Hepatocyte (in vitro differentiated cells): ENCODE measurements at regions not wholly inside any gene's neighbourhood (a gene's known extent, or its start where the extent isn't known, plus 50 kb on each side); places are given as distances from the start of the nearest gene placed in this dataset.

Source experiments
- DNase-seq: peaks from one replicate; pipeline ENCODE4 v3.0.0-alpha.2; 2016; ENCODE audit warnings: low spot score
- H2AFZ ChIP-seq: fragments of 200-600 bp; sonication (generic); 2 replicates; pipeline ENCODE4 v1.6.0; 2016; ENCODE audit warnings: antibody characterized with exemption, mild to moderate bottlenecking
- H3K27ac ChIP-seq: fragments of 200-600 bp; sonication (generic); 2 replicates; pipeline ENCODE4 v1.5.1; 2016; ENCODE audit warnings: mild to moderate bottlenecking
- H3K27me3 ChIP-seq: fragments of 200-600 bp; sonication (generic); 2 replicates; pipeline ENCODE4 v1.6.1; 2016
- H3K36me3 ChIP-seq: fragments of 200-600 bp; sonication (generic); replicated peaks from 2 replicates; pipeline ENCODE4 v1.5.1; 2016; ENCODE audit warnings: low read depth; ENCODE audit not compliant: insufficient read depth
- H3K4me1 ChIP-seq: fragments of 200-600 bp; sonication (generic); 2 replicates; pipeline ENCODE4 v1.5.1; 2016; ENCODE audit warnings: mild to moderate bottlenecking, moderate library complexity; ENCODE audit not compliant: insufficient read depth
- H3K4me2 ChIP-seq: fragments of 200-600 bp; sonication (generic); 2 replicates; pipeline ENCODE4 v1.6.0; 2016
- H3K4me3 ChIP-seq: fragments of 200-600 bp; sonication (generic); 2 replicates; pipeline ENCODE4 v1.5.1; 2016; ENCODE audit warnings: mild to moderate bottlenecking
- H3K79me2 ChIP-seq: fragments of 200-600 bp; sonication (generic); 2 replicates; pipeline ENCODE4 v1.6.0; 2017; ENCODE audit warnings: mild to moderate bottlenecking
- H3K9me2 ChIP-seq: fragments of 200-600 bp; sonication (generic); replicated peaks from 2 replicates; pipeline ENCODE4 v1.6.0; 2017; ENCODE audit warnings: mild to moderate bottlenecking; ENCODE audit not compliant: insufficient read depth
- H3K9me3 ChIP-seq: fragments of 200-600 bp; sonication (generic); 2 replicates; pipeline ENCODE4 v1.5.1; 2016; ENCODE audit warnings: low read depth, mild to moderate bottlenecking
- H4K20me1 ChIP-seq: fragments of 200-600 bp; sonication (generic); 2 replicates; pipeline ENCODE4 v1.6.0; 2016; ENCODE audit warnings: mild to moderate bottlenecking; ENCODE audit not compliant: insufficient read depth, poor library complexity, severe bottlenecking
- CTCF ChIP-seq: fragments of 200-600 bp; sonication (generic); IDR thresholded peaks from 2 replicates; pipeline ENCODE4 v1.5.1; 2016; ENCODE audit warnings: antibody characterized with exemption, mild to moderate bottlenecking; ENCODE audit not compliant: poor library complexity
- EZH2 ChIP-seq: fragments of 200-600 bp; sonication (generic); IDR thresholded peaks from 2 replicates; pipeline ENCODE4 v1.6.1; 2016; ENCODE audit warnings: antibody characterized with exemption, mild to moderate bottlenecking, borderline replicate concordance
- EZH2phosphoT487 ChIP-seq: fragments of 200-600 bp; sonication (generic); IDR thresholded peaks from one replicate; pipeline ENCODE4 v1.6.1; 2018; ENCODE audit warnings: antibody characterized with exemption, mild to moderate bottlenecking, low read depth, moderate library complexity; ENCODE audit not compliant: unreplicated experiment, severe bottlenecking
- WGBS: methylation state at CpG from one replicate; pipeline ENCODE4 v1.1.6; 2016; ENCODE audit warnings: low lambda C conversion rate; ENCODE audit errors: missing lambda C conversion rate; 5-methylcytosine and 5-hydroxymethylcytosine counted together

GRCh38 chr4:136573460-136573859, 958.8 kb downstream of the PCDH18 start:
- no peaks in the 10 kb centered on the region for H3K9me2 ChIP-seq
- H3K4me1 ChIP-seq, result no peaks in the 10 kb centered on the region
- no peaks in the 10 kb centered on the region for H3K27me3 ChIP-seq
- no peaks in the 10 kb centered on the region for H4K20me1 ChIP-seq
- no peak for DNase-seq
- TF ChIP-seq CTCF, result no peak
- TF ChIP-seq EZH2phosphoT487, result no peak
- no peak for TF ChIP-seq EZH2
- no peak overlapping the region for H3K27ac ChIP-seq
- H3K9me3 ChIP-seq, result no peaks in the 10 kb centered on the region
- H2AFZ ChIP-seq, result no peak overlapping the region
- no peak overlapping the region for H3K4me2 ChIP-seq
- no peak overlapping the region for H3K4me3 ChIP-seq
- no peaks in the 10 kb centered on the region for H3K36me3 ChIP-seq
- H3K79me2 ChIP-seq, result no peaks in the 10 kb centered on the region
- 51% methylated on average over 4 of the region's 4 CpGs for WGBS

- WGBS, result 80% methylated on average over 3 of the region's 3 CpGs
- TF ChIP-seq CTCF (no peak), EZH2phosphoT487 (no peak)
- Histone ChIP-seq H3K4me2 (no peak overlapping the region), H3K36me3 (no peaks in the 10 kb centered on the region), H3K9me2 (no peaks in the 10 kb centered on the region), H3K79me2 (no peaks in the 10 kb centered on the region), H2AFZ (no peak overlapping the region), H3K4me3 (no peak overlapping the region), H4K20me1 (no peaks in the 10 kb centered on the region), H3K9me3 (no peaks in the 10 kb centered on the region), H3K27ac (no peak overlapping the region), H3K27me3 (no peaks in the 10 kb centered on the region), H3K4me1 (no peaks in the 10 kb centered on the region)
- DNase-seq, result no peak
These were observed 961.0 kb downstream of the PCDH18 start for GRCh38 chr4:136571315-136571714.

GRCh38 chr4:136562834-136563233, 969.5 kb downstream of the PCDH18 start:
- Histone ChIP-seq H3K4me1 (peaks cover 4% of the 10 kb centered on the region), H3K4me2 (no peak overlapping the region), H3K36me3 (no peaks in the 10 kb centered on the region), H3K9me2 (no peaks in the 10 kb centered on the region), H3K27ac (no peak overlapping the region), H3K9me3 (no peaks in the 10 kb centered on the region), H3K79me2 (no peaks in the 10 kb centered on the region), H3K27me3 (no peaks in the 10 kb centered on the region), H3K4me3 (no peak overlapping the region), H2AFZ (no peak overlapping the region), H4K20me1 (no peaks in the 10 kb centered on the region)
- TF ChIP-seq CTCF (no peak), EZH2phosphoT487 (no peak), EZH2 (no peak)
- 52% methylated on average over 1 of the region's 1 CpG for WGBS
- DNase-seq, result no peak

GRCh38 chr4:136558940-136559494, 973.3 kb downstream of the PCDH18 start:
- no peaks in the 10 kb centered on the region for H4K20me1 ChIP-seq
- H3K27me3 ChIP-seq, result no peaks in the 10 kb centered on the region
- H3K79me2 ChIP-seq, result no peaks in the 10 kb centered on the region
- DNase-seq, result peak; percentile 11
- no peak overlapping the region for H3K27ac ChIP-seq
- no peaks in the 10 kb centered on the region for H3K9me3 ChIP-seq
- H3K4me3 ChIP-seq, result no peak overlapping the region
- H3K4me1 ChIP-seq, result peaks cover 4% of the 10 kb centered on the region
- TF ChIP-seq CTCF (no peak), EZH2 (no peak), EZH2phosphoT487 (no peak)
- H3K4me2 ChIP-seq, result no peak overlapping the region
- H3K9me2 ChIP-seq, result no peaks in the 10 kb centered on the region
- H3K36me3 ChIP-seq, result no peaks in the 10 kb centered on the region
- no peak overlapping the region for H2AFZ ChIP-seq
- 61% methylated on average over 4 of the region's 4 CpGs for WGBS
